Astrocyte of the spinal cord (primary cell): ENCODE measurements at regions not wholly inside any gene's neighbourhood (a gene's known extent, or its start where the extent isn't known, plus 50 kb on each side); places are given as distances from the start of the nearest gene placed in this dataset.

Experiments used
- DNase-seq: peaks from one replicate; pipeline ENCODE4 v3.0.0; 2011; ENCODE audit warnings: low read depth, low spot score
- H3K4me3 ChIP-seq: 2 replicates; pipeline ENCODE4 v1.5.1; 2011; ENCODE audit warnings: low read depth, mild to moderate bottlenecking, low read length, moderate library complexity
- in situ Hi-C: cut with HindIII; loops from 2 replicates; pipeline ENCODE4 v1.10.0; 2017; ENCODE audit warnings: low sequenced_read_pairs
- TF ChIP-seq, protein P1 (sequence below): IDR thresholded peaks from 2 replicates; pipeline ENCODE4 v1.5.1; 2012; ENCODE audit warnings: low read depth, mild to moderate bottlenecking, low read length, inconsistent platforms

DNA sequence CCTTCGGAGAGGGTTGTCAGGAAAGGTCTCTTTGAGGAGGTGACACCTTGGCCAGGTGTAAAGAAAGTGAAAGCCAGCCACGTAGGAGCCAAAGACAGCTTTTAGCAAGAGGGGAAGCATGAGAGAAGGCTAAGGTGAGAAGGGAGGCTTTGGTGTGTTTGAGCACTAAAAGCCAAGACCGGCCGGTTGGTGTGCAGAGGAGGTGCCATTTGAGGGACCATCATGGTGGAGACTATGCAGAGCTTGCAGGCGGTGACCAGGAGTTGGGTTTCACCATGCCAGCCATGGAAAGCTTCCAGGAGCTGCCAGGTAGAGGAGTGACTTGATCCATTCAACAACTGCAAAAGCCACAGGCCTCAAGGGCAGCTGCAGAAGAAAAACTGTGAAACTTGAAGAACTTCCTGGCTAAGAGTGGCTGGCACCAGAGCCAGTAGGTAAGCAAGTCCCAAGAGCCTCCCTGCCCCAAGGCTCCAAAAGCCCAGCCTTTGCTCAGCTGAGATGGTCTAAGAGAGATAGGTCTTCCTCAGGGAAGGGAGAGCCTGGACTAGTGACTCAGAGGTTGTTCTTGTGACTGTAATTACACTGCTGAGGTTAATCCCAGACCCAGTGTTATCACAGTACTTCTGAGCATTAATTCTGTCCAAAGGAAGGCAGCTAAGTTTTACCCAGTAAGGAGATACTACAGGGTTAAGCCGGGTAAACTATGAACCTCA, 319.0 kb downstream of the BCL11A start:
- no peak for DNase-seq
- H3K4me3 ChIP-seq = no peak overlapping the region
- in situ Hi-C loops = no loop called here
- TF ChIP-seq, protein P1, sequence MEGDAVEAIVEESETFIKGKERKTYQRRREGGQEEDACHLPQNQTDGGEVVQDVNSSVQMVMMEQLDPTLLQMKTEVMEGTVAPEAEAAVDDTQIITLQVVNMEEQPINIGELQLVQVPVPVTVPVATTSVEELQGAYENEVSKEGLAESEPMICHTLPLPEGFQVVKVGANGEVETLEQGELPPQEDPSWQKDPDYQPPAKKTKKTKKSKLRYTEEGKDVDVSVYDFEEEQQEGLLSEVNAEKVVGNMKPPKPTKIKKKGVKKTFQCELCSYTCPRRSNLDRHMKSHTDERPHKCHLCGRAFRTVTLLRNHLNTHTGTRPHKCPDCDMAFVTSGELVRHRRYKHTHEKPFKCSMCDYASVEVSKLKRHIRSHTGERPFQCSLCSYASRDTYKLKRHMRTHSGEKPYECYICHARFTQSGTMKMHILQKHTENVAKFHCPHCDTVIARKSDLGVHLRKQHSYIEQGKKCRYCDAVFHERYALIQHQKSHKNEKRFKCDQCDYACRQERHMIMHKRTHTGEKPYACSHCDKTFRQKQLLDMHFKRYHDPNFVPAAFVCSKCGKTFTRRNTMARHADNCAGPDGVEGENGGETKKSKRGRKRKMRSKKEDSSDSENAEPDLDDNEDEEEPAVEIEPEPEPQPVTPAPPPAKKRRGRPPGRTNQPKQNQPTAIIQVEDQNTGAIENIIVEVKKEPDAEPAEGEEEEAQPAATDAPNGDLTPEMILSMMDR = no peak

DNA sequence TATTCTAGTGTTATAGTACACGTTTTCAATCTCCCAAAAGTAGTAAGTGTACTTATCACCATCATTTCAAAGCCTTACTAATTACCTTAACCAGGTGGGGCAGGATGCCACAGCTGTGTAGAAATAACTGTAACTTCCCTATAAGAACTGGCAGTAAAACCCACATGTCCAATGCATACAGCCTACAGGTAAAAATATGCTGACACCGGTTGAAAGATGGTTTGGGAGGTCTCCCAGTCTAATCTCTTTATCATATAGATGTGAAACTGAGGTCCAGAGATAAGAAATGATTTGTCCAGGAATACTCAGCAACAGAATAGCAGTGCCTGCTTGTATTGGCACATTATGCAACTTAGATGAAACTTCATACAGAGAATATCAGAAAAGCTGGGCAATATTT, 322.9 kb downstream of the BCL11A start:
- TF ChIP-seq, protein P1 = no peak
- no peak for DNase-seq
- no peak overlapping the region for H3K4me3 ChIP-seq
- in situ Hi-C loops = no loop called here

DNA sequence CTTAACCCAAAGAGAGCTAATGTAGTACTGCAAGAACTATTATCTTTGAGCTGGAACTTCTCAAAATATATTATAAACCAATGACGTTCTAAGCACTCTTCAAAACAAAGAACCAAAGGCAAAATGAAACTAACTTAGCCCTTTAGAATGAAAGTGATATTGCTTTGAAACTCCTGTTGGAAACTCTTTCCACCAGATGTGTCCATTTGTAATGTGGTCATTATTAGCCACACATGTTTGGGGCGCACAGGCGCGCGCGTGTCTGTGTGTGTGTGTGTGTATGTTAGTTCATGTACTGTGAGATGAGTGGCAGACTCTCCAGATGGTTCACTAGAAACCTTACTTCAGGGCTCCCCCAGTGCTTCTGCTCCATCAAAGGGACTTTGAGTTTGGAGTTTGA, 323.4 kb downstream of the BCL11A start:
- TF ChIP-seq, protein P1 = no peak
- in situ Hi-C loops = no loop called here
- no peak for DNase-seq
- no peak overlapping the region for H3K4me3 ChIP-seq

DNA sequence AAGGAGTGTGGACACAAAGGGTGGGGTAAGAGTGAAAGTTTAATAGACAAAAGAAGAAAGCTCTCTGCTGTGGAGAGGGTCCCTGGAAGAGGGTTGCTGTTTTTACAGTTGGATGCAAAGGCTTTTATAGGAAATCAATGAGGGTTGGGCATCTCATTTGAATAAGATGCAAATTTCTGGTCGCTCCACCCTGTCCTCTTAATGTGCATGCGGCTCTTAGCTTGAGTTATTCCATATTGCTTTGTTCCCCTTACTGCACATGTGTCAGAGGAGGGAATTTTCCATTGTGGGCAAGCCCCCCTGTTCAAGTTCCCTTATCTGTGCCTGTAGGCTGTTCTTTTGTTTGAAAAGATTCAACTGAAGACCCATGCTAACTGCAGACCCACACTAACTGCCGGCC, 326.5 kb downstream of the BCL11A start:
- in situ Hi-C loops = no loop called here
- H3K4me3 ChIP-seq = no peak overlapping the region
- TF ChIP-seq, protein P1 = no peak
- no peak for DNase-seq

DNA sequence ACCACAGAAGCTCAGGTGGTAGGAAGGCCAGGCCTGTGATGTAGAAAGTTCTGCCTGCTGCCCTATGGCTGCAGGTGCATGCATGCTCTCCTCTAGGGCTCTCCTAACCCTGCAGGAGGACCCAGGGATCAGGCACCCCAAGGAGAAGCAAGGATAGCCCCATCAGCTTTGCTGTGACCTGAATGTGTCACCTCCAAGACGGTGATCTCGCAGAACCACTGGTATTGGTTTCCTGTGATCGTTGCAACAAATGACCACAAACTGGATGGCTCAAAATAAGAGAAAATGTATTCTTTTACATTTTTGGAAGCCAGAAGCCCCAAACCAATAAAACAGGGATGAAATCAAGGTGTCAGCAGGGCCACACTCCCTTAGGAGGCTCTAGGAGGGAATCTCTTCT, 327.3 kb downstream of the BCL11A start:
- TF ChIP-seq, protein P1 = no peak
- DNase-seq = no peak
- no peak overlapping the region for H3K4me3 ChIP-seq
- in situ Hi-C loops = no loop called here

DNA sequence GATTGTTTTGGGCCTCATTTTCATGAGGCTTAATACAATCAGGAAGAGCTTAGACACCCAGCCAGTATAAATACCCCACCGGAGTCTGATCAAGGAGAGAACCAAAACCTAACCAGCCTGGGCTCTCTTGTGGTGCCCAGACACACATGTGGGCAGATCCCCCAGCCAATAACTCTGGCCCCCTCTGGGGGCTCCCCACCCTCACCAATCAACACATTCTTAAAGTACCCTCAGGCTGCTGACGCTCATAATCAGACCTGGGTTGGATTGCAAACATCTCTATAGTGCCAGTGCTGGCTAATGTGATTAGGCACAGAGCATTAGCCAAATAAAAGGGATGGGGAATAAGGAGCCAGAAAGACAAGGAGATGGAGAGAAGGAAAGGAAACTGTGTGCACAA, 329.6 kb downstream of the BCL11A start:
- DNase-seq = no peak
- in situ Hi-C loops = no loop called here
- H3K4me3 ChIP-seq = no peak overlapping the region
- TF ChIP-seq, protein P1 = no peak
